Chondrocyte (in vitro differentiated cells): ENCODE measurements at regions not wholly inside any gene's neighbourhood (a gene's known extent, or its start where the extent isn't known, plus 50 kb on each side); places are given as distances from the start of the nearest gene placed in this dataset.

ENCODE experiments used
- DNase-seq: peaks from one replicate; pipeline ENCODE4 v3.0.0; 2021; ENCODE audit warnings: mixed read lengths, low spot score
- H3K27ac Mint-ChIP-seq: one replicate; pipeline ENCODE4 v1.8.0; 2021; ENCODE audit warnings: mild to moderate bottlenecking, moderate library complexity, mixed read lengths; ENCODE audit not compliant: unreplicated experiment
- H3K27me3 Mint-ChIP-seq: 2 replicates; pipeline ENCODE4 v1.8.0; 2021; ENCODE audit warnings: low read depth, mixed read lengths
- H3K36me3 Mint-ChIP-seq: 2 replicates; pipeline ENCODE4 v1.8.0; 2021; ENCODE audit warnings: low read depth, mixed read lengths
- H3K4me1 Mint-ChIP-seq: 2 replicates; pipeline ENCODE4 v1.8.0; 2021; ENCODE audit warnings: low read depth, mild to moderate bottlenecking, mixed read lengths
- H3K4me3 Mint-ChIP-seq: one replicate; pipeline ENCODE4 v1.8.0; 2021; ENCODE audit warnings: mild to moderate bottlenecking, moderate library complexity, mixed read lengths; ENCODE audit not compliant: unreplicated experiment
- H3K9me3 Mint-ChIP-seq: 2 replicates; pipeline ENCODE4 v1.8.0; 2021; ENCODE audit warnings: low read depth, mixed read lengths
- TF ChIP-seq, protein P1 (sequence below): fragments of 200-600 bp; sonication (generic); IDR thresholded peaks from 2 replicates; pipeline ENCODE4 v1.5.0; 2021; ENCODE audit warnings: antibody characterized with exemption, mild to moderate bottlenecking, moderate library complexity

DNA sequence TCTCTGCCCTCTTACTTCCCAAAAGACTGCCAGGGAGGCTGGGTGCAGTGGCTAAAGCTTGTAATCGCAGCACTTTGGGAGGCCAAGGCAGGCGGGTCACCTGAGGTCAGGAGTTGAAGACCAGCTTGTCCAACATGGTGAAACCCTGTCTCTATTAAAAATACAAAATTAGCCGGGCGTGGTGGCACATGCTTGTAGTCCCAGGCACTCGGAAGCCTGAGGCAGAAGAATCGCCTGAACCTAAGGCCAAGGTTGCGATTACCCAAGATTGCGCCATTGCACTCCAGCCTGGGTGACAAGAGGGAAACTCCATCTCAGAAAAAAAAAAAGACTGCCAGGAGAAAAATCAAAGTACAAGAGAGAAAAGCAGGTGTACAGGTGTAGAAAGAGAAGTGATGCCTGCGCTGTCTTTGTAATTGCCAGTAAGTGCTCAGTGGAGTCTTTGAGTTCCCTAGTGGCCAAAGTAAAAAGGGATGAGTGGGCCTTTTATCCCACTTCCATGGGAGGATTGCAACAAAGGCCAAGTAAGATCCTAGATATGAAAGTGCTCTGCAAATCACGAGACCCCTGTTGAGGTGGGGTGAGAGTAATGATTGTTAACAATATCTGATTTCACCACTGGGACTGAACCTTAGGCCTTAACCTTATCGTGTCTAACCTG is 94.7 kb upstream of the WNT4 start:
- no peaks in the 10 kb centered on the region for H3K9me3 Mint-ChIP-seq
- peak; percentile 38 for DNase-seq
- H3K27ac Mint-ChIP-seq: no peak overlapping the region
- H3K4me1 Mint-ChIP-seq: peaks cover 2% of the 10 kb centered on the region
- TF ChIP-seq, protein P1, sequence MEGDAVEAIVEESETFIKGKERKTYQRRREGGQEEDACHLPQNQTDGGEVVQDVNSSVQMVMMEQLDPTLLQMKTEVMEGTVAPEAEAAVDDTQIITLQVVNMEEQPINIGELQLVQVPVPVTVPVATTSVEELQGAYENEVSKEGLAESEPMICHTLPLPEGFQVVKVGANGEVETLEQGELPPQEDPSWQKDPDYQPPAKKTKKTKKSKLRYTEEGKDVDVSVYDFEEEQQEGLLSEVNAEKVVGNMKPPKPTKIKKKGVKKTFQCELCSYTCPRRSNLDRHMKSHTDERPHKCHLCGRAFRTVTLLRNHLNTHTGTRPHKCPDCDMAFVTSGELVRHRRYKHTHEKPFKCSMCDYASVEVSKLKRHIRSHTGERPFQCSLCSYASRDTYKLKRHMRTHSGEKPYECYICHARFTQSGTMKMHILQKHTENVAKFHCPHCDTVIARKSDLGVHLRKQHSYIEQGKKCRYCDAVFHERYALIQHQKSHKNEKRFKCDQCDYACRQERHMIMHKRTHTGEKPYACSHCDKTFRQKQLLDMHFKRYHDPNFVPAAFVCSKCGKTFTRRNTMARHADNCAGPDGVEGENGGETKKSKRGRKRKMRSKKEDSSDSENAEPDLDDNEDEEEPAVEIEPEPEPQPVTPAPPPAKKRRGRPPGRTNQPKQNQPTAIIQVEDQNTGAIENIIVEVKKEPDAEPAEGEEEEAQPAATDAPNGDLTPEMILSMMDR: no peak
- H3K4me3 Mint-ChIP-seq: no peak overlapping the region
- H3K27me3 Mint-ChIP-seq: peaks cover 40% of the 10 kb centered on the region
- peaks cover 4% of the 10 kb centered on the region for H3K36me3 Mint-ChIP-seq

DNA sequence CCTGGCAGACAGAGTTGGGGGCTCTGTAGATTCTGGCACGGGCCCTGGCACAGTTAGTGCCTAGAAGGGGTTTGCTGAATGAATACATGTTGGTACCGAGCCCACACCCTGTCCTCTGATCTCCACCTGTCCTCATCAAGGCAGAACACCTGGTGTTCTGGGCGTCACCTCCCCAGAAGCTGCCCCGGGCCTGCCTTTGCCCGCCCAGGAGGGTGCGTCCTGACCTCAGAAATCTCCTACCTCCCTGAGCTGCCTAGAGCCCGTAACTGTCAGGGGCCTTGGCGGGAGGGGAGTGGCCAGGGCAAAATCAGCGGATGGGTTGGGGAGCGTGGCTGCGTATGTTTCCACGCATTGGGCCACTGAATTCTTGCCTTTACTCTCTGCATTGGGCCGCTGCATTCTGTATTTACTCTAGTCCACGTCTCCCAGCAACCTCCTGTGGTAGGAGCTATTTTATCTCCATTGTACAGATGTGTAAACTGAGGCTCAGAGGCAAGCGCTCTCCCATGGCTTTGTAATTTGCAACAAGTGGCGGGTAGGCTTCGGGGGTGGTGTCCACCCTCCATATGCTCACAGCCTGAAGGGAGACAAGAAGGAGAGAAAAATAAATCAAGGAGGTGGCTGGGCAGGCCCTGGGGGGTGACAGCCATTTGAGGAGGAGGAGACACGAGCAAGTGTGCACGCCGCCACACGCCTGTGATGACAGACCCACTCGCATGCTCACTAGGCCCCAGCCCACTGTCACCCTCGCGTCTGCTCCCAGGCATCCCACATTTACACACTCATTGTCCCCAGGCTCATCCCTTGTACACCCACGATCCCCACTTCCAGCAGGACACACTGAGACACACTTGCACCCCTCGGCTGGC is 95.7 kb upstream of the WNT4 start:
- Mint-ChIP-seq H3K27me3 (peaks cover 47% of the 10 kb centered on the region), H3K36me3 (peaks cover 4% of the 10 kb centered on the region), H3K4me1 (peaks cover 2% of the 10 kb centered on the region), H3K9me3 (no peaks in the 10 kb centered on the region), H3K27ac (no peak overlapping the region), H3K4me3 (no peak overlapping the region)
- TF ChIP-seq, protein P1: no peak
- DNase-seq: peak; percentile 57

DNA sequence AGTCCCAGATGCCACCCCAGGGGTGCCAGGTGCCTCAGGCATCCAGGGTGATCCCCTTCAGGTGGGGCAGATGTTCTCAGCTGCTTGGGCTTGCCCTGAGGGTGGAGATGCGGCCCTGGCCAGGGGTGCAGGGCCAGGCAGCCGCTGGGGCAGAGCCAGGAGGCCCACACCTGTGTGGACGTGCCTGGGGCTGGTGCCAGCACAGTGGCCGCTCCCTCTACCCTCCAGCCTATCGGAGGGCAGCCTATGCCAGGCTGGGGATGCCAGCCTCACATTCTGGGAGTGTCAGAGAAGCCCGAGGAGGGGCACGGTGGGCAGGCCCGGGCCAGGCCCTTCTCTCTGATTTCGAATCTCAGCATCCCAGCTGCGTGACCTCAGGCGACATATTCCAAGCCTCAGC is 96.5 kb upstream of the WNT4 start:
- H3K4me3 Mint-ChIP-seq: no peak overlapping the region

DNA sequence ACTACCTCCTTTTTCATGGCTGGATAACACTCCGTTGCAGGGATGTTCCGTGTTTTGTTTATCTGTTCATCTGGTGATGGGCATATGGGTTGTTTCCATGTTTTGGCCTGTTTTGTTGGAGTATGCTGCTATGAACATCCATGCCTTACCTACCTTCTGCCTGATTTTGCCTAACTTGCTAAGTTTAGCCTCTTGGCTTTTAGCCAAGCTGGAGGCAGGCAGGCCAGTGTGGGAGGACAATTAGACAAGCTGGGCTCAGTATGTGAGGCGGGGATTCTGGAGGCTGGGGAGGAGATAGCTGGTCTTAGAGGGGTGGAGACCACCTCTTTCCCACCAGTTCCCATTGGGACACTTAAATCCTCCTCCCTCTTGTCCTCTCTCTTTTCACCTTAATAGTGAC is 98.4 kb upstream of the WNT4 start:
- H3K27me3 Mint-ChIP-seq: peaks cover 39% of the 10 kb centered on the region
- DNase-seq: no peak
- TF ChIP-seq, protein P1: no peak
- no peak overlapping the region for H3K4me3 Mint-ChIP-seq
- peaks cover 4% of the 10 kb centered on the region for H3K36me3 Mint-ChIP-seq
- peaks cover 2% of the 10 kb centered on the region for H3K4me1 Mint-ChIP-seq
- H3K9me3 Mint-ChIP-seq: no peaks in the 10 kb centered on the region
- no peak overlapping the region for H3K27ac Mint-ChIP-seq

More for the DNA sequence above, 96.5 kb upstream of the WNT4 start:
- TF ChIP-seq, protein P1: no peak
- H3K4me1 Mint-ChIP-seq: peaks cover 2% of the 10 kb centered on the region
- peaks cover 49% of the 10 kb centered on the region for H3K27me3 Mint-ChIP-seq
- H3K36me3 Mint-ChIP-seq: peaks cover 4% of the 10 kb centered on the region
- no peaks in the 10 kb centered on the region for H3K9me3 Mint-ChIP-seq
- H3K27ac Mint-ChIP-seq: no peak overlapping the region
- DNase-seq: no peak

DNA sequence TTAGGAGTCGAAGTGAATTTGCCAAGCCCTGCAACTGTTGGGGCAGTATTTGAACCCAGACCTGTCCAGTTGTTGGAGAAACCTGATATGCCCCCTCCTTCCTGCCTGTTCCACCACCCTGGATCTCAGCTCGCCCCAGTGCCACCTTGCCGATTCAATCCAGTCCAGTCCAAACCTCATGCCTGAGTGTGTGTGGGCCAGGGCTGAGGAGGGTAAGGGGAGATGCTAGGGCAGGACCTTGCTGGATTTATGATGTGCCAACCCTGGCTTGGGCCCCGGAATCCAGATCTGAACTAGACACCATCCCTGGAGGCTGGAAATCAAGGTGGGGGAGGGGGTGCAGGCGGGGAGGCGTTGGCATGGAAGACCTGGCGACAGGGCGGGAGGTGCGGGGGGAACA is 98.9 kb upstream of the WNT4 start:
- peaks cover 4% of the 10 kb centered on the region for H3K36me3 Mint-ChIP-seq
- no peak overlapping the region for H3K4me3 Mint-ChIP-seq
- no peaks in the 10 kb centered on the region for H3K9me3 Mint-ChIP-seq
- no peak for DNase-seq
- peaks cover 40% of the 10 kb centered on the region for H3K27me3 Mint-ChIP-seq
- no peak overlapping the region for H3K27ac Mint-ChIP-seq
- TF ChIP-seq, protein P1: no peak
- H3K4me1 Mint-ChIP-seq: peaks cover 2% of the 10 kb centered on the region
